ENCODE measurements at regions not wholly inside any gene's neighbourhood (a gene's known extent, or its start where the extent isn't known, plus 50 kb on each side); places are given as distances from the start of the nearest gene placed in this dataset.

DNA sequence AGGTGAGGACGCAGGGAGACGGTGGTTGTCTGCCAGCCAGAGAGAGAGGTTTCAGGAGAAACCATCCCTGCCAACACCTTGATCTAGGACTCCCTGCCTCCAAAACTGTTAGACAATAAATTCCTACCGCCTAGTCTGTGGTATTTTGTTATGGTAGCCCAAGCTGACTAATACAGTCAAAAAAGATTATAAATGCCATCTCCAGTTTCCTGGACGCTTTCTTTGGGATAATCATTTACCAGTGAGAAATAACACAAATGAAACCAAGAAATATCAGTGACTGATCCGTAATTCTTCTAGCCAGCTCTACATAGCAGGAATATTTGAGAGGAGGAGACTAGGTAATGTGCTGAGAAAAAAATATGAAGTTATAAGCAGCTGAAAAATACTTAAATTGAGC, 707.8 kb upstream of the LMCD1 start:
- no peak for DNase-seq (ENCODE audit: low read depth)

DNA sequence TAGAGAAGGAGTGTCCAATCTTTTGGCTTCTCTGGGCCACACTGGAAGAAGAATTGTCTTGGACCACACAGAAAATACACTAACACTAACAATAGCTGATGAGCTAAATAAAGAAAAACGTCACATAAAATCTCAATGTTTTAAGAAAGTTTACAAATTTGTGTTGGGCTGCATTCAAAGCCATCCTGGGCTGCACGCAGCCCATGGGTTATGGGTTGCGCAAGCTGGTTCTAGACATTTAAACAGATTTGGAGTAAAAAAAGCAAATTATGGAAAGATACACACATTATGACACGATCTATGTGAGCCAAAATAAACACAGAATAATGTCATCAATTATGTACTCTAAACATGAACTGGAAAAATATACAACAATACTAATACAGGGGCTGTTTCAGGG, 703.3 kb upstream of the LMCD1 start:
- no peak for DNase-seq (ENCODE audit: low read depth)

DNA sequence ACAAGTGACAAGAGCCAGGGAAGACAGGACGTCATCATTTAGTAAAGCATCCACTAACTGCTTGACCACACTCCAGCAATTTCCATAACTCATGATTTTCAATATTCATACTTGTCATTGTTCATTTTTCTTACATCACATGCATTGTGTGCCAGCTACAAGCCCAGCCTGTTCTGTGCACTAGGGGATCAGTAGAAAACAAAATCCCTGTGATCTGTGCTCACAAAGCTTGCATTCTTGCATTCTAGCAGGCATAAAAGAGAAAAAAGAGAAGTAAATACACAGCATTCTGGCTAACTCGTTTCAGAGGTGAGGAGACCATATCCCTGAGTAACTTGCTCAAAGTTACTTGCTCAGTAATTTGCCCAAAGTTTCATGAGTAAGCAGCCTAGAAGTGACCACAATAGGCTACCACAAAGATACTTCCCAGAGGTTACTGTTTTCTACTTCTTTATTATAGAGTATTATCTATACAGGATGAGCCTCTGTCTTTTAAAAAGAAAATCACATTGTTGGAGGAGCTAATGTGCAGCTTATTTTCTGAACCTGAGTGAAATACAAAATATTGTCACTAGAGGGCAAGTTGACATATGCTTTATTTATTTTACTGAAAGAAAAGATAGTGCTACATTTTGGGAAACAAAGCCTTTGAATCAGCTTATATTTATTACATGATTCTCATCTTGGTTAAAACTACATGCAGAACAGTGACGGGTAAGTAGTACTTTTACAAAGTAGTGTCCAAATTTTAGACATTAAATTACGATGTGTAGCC, 701.4 kb upstream of the LMCD1 start:
- DNase-seq (ENCODE audit: low read depth), result no peak

DNA sequence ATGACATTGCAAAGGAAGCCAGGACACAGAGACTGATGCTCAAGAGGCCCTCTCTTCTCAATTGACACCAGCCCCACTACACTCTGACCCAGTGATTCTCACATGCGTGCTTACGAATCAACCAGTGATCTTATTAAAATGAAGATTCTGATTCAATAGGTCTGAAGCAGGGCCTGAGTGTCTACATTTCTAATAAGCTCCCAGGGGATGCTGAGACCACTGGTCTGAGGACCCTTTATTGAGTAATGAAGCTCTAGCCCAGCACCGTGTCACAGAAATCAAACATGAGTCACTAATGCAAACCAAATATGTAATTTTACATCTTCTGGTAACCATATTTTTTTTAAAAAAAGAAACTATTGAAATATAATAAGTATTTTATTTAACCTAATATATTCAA, 689.1 kb upstream of the LMCD1 start:
- no peak for DNase-seq (ENCODE audit: low read depth)

DNA sequence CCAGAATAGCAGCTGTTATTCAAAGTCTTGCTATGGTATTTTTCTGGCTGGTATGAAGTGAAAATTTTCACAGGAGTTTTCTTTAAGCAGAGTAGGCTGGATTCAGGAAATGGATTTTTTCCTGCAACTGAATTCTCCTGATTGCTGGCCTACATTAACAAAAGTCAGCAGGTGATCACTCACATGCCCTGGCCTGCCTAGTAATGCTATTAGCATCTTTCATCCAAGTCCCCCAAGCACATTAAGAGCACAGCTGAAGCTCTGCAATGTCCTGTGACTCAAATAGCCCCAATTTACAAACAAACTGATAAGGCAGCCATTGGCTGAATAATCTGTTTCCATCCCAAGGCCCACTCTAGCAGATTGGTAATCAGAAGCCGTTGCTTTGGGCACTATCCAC, 688.3 kb upstream of the LMCD1 start:
- DNase-seq (ENCODE audit: low read depth), result no peak

DNA sequence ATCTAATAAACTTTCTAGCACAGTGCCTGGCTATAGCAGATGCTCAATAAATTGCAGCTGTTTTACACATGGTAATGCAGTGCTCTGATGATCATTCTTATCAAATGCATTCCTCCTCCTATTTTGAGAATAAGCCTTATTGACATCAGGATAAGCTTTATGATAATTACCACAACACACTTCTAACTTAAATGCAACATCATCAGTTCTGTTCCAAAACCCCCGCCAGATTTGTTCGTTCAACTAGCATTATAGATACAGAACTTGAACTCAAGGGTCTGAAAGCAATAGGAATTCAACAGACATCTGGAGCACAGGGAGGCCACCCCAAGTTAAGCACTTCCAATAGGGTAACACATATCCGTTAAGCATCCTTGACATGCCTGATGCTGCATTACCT, 684.4 kb upstream of the LMCD1 start:
- no peak for DNase-seq (ENCODE audit: low read depth)

DNA sequence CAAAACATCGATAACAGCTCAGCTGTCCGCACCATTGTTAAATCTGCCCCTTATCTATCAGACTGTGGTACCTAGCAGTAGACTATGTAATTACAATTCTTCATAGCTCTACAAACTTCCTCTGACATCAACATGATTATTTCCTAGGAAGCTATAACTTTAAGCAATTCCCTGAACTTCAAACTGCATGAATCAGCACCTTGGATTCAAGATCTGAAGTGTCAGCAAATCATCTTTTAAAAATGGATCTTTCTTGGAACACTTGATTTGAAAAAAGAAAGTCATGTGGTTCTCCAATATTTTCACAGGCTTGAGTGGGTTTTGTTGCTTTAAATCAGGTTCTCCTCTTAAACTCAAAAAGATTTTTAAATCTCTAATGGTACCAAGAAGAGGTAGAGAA, 680.7 kb upstream of the LMCD1 start:
- DNase-seq (ENCODE audit: low read depth), result no peak

DNA sequence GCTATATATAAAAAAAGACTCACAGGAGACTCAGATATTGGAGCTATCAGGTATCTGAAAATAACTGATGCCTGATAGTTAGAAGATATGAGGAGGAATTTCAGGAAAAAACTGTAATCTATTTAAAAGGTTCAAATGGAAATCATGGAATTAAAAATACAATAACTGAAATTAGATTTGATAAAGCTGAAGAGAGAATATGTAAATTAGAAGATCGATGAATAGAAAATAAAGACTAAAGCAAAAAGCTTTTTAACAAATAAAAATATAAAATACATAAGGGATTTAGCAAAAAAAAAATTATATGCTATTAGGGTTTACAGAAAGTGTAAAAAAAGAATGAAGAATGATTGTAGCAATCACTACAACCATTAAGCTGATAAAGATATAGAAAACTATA, 679.8 kb upstream of the LMCD1 start:
- no peak for DNase-seq (ENCODE audit: low read depth)

DNA sequence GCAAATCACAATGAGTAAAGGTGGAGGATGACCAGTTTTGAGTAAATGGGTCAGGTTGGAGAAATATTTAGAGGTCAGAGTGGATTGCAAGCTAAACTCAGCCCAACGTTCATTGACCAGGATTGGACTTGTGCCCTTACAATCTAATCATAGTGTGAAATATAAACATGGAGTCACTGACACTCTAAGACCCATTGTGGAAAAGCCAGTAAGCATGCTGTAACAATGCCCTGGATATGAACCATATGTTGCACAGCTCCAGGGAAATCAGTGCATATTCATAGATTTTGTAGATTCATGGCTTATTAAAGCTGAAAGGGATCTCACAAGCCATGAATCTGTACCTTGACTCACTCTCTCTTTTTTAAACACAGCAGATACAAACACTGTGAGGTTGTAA, 660.2 kb upstream of the LMCD1 start:
- no peak for DNase-seq (ENCODE audit: low read depth)

DNA sequence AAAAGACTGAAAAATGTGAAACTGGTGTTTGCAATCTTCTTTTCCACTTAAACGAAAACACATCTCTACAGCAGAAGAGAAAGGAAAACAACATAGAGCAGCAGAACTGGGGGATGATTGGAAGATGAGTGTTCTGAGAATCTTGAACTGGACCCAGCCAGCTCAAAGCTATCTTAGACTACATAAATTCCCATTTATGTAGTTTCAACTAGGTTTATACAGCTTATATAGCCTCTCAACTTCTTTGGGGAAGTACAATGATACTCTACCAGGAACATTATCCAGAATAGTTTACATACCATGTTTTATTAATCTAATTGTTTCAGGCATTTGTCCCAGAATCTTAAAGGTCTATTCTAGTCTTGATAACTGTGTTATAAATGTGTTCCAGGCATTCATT, 658.2 kb upstream of the LMCD1 start:
- no peak for DNase-seq (ENCODE audit: low read depth)

DNA sequence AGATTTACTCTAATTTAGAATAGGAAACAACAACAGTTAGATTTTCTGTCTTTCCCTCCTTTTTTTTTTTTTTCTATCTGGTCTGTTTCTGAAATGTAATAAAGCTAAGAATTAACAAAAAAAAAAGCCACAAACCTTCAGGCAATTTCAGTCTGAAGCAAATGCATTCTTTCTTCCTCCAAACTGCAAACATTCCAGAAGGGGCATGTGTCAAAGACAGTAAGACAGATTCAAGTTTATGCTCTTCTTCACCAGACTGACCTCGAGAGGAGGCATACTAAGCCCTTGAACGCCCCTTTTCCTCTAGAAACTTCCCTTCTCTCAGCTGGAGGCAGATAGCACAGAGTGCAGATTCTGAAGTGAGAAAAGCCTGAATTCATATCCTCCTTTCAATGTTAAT, 654.6 kb upstream of the LMCD1 start:
- DNase-seq (ENCODE audit: low read depth), result no peak

DNA sequence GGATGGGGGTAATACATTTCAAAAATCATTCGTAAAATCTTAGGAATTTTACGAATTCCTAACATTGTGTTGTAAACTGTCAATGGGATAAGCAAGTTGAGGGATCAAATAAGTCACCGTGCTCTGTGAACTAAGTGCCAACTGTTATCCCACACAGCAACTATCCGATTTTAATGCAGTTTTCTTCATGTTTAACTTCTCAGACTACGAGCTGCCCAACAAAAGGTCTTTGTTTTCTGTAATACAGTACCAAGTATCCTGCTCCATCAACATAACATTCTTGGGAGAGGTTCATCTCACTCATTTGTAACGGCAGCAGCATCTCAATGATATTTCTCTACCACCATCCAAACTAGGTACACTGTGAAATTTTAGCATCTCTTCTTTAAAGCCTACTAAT, 654.1 kb upstream of the LMCD1 start:
- DNase-seq (ENCODE audit: low read depth), result no peak

DNA sequence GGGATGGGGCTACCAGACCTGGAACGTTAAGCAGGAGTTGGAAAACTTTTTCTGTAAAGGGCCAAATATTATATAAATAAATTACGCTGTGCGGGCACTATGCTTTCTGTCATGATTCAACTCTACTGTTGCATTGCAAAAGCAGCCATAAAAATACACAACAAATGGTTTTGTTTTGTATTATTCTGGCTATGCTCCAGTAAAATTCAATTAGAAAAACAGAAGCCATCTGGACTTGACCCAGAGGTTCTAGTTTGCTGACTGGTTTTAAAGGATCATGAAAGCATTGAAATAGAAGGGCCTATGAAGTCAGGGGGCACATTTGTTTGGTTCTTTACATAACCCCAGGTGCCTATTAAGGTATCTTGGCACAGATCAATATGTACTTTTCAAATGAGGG, 647.4 kb upstream of the LMCD1 start:
- no peak for DNase-seq (ENCODE audit: low read depth)

DNA sequence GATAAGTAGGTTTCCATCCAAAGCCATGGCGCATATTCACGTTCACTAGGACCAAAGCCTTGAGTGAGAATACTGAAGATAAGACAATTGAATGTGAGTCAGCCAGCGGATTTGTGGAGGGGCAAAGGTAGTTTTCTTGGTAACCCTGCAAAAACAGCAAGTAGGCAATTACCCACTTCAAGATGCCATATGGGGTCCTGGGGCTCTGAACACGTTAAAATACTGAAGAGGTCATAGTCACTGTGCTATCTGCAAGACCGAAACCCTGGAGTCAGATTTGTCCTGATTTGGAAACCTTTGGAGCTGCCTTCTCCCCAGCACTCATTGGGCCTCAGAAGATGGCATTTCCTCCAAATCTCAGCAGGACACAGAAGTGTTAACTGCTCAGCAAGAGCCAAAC, 646.9 kb upstream of the LMCD1 start:
- DNase-seq (ENCODE audit: low read depth), result no peak

DNA sequence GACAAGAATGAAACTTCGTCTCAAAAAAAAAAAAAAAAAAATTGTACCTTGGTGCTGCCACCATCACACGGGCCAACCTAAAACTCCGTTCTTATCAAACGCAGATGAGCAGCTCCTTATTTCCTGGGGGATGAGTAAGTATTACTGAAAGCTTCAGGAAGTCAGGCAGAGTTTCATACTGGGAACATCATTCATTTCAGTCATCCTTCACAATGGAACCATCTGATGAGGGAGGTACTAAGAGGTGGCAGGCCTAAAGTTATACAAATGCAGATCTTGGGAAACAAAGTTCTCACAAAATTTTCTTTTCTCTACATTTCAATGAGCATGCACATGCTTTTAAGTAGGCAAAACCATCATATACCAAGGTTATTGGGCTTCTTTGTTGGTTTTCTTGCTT, 636.0 kb upstream of the LMCD1 start:
- DNase-seq (ENCODE audit: low read depth), result no peak

DNA sequence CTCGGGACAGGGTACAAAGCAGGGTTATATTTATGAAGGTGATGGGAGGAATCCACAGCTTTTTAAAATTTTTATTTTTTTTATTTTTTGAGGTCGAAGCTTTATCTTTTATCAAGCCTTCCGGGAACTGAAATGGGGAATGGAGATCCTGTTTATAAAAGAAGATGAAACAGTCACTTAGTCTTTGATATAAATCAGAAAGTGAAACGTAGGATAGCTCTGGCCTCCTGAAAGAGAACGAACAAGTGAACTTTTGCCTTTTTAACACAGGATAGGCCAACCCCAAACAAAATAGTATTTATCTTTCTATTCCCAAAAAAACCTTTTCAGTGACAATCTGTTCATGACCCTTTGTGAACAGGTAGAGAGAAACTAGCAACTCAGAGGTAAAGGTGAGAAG, 634.0 kb upstream of the LMCD1 start:
- no peak for DNase-seq (ENCODE audit: low read depth)

DNA sequence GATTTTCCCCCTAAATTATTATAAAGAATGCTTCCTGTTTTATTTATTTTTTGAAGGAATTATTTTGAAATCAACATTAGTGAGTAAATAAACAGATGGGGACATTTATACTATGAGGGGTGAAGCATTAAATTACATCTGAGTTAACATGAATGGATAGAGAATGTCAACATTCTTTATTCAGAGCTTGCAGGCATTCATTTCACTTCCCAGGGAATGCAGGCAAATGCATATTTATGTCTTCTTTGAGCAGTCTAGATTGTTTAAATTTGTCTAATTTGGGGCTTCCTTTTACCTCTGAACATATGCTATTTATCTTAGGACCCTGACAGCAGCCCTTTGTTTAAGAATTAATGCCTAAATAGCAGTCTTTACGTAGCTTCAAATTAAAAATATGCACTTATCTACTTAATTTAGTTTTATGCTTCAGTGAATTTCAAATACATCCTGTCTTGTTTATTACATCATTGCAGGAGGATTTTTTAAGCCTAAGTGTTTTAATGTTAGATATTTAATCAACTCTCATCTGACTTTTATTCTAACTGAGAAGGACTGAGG, 630.5 kb upstream of the LMCD1 start:
- no peak for DNase-seq (ENCODE audit: low read depth)

DNA sequence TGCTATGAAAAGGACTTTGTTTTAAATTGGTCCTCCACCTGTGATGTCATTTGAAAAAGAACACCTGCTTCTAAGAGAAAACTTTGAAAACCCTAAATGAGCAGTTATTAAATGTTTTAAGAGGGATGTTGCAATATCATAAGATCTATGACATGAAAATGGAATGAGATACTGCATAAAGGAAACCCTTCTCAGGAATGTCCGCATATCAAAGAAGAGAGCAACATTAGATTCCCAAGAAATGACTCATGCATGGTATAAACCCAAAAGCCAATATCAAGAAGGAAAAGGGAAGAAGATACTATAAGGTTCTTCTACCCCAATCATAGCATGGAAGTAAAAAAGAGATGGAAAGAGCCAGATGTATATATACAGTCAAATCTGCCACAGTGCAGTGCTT, 627.5 kb upstream of the LMCD1 start:
- DNase-seq (ENCODE audit: low read depth), result no peak

DNA sequence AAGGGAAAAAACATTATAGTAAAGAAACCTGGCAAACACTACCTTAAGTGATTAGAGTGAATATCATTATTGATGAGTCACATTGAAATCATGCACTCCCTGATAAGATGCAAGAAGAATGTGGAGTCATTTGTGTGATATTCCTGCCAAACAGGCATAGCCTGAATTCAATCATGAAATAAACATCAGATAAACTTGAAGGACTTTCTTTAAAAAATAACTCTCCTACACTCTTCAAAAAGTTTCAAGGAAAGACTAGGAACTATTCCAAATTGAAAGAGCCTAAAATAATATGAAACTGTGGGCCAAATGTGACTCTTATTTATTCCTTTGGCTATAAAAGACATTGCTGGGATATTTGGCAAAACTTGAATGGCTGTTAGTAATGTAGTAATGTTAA, 625.7 kb upstream of the LMCD1 start:
- no peak for DNase-seq (ENCODE audit: low read depth)

DNA sequence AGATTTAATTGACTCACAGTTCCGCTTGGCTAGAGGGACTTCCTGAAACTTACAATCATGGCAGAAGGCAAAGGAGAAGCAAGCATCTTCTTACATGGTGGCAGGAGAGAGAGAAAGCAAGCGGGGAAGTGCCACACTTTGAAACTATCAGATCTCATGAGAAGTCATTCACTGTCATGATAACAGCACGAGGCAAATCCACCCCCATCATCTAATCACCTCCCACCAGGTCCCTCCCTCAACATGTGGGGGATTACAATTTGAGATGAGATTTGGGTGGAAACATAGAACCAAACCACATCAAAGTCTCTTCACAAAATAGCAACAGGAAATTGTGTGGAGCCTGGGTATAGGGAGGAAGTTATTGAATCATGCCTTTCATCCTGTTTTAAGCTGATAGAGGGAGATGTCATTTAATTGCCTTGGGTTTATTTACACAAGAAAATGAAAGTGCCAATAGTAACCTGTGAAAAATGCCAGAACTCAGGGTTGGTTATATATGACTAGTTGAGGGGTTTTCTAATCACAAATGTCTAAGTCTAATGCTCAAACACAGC, 624.8 kb upstream of the LMCD1 start:
- no peak for DNase-seq (ENCODE audit: low read depth)

DNA sequence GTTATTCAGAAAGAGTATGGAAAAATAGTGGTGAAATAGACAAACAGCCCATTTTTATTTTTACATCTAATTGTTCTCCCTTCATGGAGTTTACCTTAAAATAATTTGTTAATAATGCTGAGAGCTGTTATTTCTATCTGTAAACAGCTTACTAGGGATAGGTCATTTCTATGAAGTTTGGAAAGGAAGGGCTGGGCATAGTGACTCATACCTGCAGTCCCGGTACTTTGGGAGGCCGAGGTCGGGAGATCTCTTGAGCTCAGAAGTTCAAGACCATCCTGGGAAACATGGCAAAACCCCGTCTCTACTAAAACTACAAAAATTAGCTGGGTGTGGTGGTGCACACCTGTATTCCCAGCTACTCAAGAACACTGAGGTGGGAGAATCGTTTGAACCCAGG, 624.3 kb upstream of the LMCD1 start:
- no peak for DNase-seq (ENCODE audit: low read depth)

DNA sequence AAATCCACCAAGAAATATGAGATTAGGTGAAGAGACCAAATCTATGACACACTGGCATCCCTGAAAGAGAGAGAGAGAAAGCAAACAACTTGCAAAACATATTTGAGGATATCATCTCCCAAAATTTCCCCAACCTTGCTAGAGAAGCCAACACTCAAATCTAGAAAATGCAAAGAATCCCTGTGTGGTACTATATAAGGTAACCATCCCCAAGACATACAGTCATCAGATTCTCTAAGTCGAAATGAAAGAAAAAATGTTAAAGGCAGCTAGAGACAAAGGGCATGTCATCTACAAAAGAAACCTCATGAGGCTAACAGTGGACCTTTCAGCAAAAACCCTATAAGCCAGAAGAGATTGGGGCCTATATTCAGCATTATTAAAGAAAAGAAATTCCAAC, 622.1 kb upstream of the LMCD1 start:
- no peak for DNase-seq (ENCODE audit: low read depth)

DNA sequence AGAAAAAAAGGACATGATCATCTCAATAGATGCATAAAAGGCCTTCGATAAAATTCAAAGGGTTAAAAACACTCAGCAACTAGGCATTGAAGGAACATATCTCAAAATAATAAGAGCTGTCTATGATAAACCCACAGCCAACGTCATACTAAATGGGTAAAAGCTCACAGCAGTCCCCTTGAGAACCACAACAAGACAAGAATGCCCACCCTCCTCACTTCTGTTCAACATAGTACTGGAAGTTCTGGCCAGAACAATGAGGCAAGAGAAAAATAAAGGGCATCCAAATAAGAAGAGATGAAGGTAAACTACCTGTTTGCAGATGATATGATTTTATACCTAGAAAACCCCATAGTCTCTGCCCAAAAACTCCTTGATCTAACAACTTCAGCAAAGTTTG, 619.7 kb upstream of the LMCD1 start:
- DNase-seq (ENCODE audit: low read depth), result no peak

DNA sequence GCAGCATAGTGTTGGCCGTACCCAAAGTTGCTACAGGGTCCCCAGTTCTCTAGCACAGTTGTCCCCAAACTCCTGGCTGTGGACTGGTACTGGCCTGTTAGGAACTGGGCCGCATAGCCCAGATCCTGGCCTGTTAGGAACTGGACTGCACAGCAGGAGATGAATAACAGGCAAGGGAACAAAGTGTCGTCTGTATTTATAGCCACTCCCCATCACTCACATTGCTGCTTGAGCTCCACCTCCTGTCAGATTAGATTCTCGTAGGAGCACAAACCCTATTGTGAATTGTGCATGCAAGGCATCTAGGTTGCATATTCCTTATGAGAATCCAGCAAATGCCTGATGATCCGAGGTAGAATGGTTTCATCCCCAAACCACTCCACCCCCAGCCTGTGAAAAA, 604.0 kb upstream of the LMCD1 start:
- no peak for DNase-seq (ENCODE audit: low read depth)

Data from Daoy (cell line).